Activated T-cell treated with anti-CD3 and anti-CD28 coated beads, Interleukin-2, amount 50 U/mL, for 48 hours (primary cell): ENCODE measurements at regions not wholly inside any gene's neighbourhood (a gene's known extent, or its start where the extent isn't known, plus 50 kb on each side); places are given as distances from the start of the nearest gene placed in this dataset.

Experiments
- DNase-seq, 2 experiments: peaks; one replicate each; pipeline ENCODE4 v3.0.0-alpha.2; 2020

DNA sequence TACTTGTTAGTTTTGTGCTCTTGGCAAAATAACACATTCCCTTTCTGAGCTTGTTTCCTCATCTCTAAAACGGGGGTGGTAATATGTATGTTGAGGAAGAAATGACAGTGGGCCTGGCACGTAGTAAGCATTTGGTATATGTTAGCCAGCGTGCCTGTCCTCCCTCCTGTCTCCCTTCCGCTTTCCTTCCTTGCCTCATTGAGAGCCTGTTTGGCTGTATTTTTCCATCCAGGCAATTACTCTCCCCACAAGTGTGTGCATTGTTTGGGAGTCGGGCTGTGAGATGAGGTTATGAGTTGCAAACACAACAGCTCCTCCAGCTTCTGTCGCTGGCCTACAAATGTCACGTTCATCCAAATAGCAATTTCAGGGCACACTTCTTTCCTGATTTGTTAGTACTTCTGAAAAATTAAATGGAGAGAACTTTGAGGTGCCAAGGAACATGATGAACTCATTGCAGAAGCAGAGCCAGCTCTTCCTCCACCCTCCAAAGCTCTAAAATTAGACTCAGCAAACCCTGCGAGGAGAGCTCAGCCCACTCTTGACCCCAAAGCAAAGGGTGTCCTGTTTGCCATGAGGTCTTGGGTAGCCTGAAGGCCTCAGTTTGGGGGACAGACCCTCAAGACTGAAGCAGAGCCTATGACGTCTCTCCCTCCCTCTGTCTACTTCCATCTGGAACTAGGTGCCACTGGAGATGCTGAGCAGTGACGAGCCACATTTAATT lies 50.7 kb upstream of the TOX2 start:
- DNase-seq, result no peak

GRCh38 chr20:43863330-43863729 lies 51.3 kb upstream of the TOX2 start:
- no peak for DNase-seq

DNA sequence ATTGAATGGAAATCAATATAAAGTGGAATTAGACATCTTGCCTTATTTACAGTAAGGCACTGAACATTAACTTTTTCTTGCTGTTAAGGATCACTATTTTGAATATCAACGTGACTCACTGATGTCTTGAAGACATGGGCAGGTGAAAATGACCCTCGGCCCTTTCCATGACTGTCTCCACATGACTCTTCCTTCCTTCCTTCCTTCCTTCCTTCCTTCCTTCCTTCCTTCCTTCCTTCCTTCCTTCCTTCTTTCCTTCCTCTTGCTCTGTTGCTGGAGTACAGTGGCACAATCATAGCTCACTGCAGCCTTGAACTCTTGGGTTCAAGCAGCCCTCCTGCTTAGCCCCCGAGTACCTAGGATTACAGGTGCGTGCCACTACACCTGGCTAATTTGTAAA lies 52.2 kb upstream of the TOX2 start:
- no peak for DNase-seq

DNA sequence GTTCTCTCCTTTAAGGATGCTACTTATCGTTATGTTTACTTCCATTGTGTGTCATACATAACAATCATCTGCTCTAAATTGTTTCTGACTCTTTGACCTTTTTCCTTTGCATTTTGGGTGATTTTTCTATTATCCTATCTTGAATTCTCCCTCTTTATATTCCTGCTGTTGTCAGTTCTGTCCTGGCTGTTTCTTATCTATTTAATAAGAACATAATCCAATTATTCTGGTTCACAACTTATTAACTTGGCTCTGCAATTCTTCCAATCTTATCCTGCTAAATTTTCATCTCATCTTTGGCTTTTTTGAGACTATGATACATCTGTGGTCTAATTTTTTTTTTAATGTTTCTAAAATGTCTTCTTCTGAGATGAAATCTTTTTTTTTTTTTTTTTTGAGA lies 54.7 kb upstream of the TOX2 start:
- no peak for DNase-seq

DNA sequence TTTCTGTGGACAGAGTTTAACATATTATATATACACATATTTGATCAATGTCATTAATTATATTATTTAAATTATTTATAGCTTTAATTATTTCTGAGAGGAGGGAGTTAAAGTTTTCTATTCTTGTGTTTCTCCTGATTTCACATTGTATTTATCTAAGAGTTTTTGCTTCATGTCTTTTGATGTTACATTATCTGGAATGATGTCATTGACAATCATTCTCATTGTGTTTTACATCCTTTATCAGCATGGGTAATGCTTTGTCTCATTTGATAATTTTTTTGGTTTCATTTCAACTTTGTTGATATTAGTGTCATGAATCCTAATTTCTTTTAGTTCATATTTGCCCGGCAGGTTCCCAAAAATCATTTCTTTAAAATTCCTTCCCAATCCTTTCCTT lies 56.7 kb upstream of the TOX2 start:
- DNase-seq, result no peak

- no peak for DNase-seq
These were observed 57.5 kb upstream of the TOX2 start for GRCh38 chr20:43857127-43857526.

GRCh38 chr20:43855803-43856202 lies 58.8 kb upstream of the TOX2 start:
- no peak for DNase-seq

DNA sequence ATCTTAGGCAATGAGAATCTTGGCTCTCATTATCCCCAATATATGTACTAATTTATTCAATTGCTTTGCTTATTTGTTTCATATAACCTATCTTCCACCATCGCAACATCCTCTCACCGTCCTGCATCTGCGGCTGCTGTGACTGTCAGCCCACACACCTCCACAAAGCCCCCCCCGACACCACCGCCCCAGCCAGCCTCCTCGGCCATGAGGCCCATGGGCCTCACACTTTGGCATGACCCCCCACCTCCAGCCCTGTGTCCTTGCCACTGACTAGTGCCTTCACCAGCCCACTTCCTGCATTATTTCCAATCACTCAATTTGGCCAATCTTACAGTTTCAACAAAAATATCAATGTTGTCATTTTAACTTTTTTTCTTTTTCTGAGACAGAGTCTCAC lies 60.7 kb upstream of the TOX2 start:
- no peak for DNase-seq

GRCh38 chr20:43853174-43853803 lies 61.4 kb upstream of the TOX2 start:
- DNase-seq, result no peak

DNA sequence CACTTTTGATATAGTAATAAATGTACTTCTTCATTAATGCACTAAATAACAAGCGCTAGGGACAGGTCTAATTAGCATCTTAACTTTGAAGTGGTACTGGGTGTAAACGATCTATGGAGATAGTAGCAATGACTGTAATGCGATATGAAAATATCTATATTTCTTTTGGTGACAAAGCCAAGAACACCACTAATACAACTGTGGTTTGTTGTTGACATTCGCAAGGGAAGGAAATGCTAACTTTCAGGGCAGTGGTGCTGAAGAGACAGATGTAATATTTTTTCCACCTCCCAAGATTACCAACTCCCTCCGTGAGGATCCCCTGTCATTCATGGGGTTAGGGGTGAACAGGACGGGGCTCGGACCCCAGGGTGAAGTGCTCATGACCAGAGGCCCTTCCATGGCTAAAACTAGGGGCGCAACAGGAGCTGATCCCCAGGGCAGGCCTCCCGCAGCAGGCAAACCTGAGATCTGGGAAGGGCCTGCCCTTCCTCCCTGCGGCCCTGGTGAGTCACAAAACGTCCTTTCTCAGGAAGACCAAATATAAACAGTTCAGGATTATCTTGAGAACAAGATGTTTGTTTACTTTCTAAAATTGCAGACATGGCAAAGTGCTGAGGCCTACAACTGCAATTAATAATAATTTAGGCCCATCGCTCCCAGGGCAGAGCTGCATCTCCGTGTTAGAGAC lies 65.0 kb upstream of the TOX2 start:
- no peak for DNase-seq

DNA sequence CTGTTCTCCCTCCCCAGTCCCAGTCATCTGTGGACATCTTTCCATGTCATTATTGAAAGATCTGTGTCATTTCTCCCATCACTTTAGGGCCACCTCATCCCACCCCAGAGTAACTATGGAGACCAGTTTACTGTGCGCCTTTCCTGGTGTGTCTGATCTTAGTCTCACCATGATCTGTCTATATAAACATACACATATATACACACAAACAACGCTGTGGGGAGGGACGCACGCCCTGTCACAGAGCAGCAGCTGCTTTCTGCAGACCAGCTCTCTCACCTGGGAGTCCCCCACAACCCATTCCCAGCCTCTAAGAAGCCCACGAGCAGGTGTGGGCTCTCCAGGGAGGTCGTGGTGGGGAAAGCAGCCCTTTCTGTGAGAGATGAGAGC lies 68.1 kb upstream of the TOX2 start:
- peak in 1 of 2 experiments; percentile 16 for DNase-seq

GRCh38 chr20:43844778-43845614 lies 69.7 kb upstream of the TOX2 start:
- DNase-seq, result peak in 1 of 2 experiments; percentile 13

GRCh38 chr20:43843965-43844660 lies 70.5 kb upstream of the TOX2 start:
- DNase-seq, result peak in 1 of 2 experiments; percentile 7

DNA sequence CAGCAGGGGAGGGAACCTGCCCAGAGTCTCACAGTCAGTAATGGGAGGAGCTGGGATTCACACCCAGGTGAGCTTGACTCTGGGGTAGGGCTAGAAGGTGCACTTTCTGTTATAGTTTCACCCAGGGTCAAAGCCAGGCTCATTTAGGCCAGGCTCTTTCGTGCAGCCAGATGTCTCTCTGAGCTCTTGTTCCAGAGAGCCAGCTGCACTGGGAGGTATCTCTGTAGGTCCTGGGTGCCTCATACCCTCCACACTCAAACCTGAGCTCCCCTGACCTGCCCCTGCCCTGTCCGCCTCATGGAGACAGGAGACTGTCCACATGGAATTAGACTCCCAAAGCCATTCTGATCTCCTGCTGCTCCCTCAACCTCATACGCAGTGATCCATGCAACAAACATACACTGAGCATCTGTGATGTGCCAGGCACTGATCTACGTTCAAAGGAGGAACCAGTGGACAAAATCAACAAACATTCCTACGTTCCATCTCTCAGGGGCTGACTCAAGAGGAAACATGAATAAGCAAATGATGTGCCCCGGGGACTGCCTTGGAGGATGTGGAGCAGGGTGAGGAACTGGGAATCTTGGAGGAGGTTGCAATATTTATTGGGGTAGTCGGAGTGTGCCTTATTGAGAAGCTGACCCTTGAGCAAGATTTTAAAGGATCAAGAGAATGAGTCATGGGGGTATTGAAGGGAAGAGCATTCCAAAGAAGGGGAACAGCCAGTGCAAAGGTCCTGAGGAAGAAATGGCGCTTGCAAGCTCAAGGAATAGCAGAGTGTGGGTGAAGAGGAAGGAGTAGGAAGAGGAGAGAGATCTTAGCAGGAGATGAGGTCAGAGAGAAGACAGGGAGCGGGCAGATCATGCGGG lies 71.3 kb upstream of the TOX2 start:
- peak in 1 of 2 experiments; percentile 6 for DNase-seq

DNA sequence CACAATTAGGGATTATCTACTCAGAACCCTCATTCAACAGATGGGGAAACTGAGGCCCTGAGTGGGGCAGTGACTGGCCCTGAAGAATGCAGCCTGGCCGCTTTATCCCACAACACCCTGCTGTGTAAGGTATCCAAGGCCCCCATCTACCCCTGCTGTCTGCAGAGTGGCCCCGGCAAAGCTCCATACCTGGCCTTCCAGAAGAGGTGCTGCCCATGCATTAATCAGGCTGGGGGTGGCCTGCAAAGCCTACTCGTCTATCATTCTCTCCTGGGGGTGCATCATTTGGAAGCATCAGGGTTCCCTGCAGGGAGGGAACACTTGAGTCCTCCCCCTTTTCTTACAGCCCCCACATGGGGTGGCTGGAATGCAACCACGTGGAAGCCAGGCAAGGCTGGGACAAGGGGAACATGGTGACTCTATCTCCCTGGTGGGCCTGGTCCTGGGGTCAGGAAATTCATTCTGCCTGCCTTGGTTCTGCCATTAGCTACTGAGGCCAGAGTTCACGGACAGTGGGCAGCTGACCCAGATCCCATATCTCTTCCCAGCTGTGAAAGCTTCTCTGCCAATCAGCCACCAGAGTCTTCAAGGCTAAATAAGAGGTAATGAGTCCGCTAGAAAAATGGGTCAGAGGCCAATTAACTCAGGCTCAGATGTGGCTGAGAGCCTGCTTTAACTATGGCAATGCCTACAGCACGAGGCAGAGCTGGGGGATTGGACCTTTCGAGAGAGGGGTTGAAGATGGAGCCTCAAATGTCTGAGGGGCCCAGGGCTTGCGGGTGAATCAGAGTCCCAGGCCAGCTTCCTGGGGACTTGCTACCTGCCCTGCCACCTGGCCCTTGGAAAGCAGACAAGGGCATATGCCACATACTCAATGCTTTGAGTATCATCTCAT lies 72.3 kb upstream of the TOX2 start:
- DNase-seq, result peak in 1 of 2 experiments; percentile 14

DNA sequence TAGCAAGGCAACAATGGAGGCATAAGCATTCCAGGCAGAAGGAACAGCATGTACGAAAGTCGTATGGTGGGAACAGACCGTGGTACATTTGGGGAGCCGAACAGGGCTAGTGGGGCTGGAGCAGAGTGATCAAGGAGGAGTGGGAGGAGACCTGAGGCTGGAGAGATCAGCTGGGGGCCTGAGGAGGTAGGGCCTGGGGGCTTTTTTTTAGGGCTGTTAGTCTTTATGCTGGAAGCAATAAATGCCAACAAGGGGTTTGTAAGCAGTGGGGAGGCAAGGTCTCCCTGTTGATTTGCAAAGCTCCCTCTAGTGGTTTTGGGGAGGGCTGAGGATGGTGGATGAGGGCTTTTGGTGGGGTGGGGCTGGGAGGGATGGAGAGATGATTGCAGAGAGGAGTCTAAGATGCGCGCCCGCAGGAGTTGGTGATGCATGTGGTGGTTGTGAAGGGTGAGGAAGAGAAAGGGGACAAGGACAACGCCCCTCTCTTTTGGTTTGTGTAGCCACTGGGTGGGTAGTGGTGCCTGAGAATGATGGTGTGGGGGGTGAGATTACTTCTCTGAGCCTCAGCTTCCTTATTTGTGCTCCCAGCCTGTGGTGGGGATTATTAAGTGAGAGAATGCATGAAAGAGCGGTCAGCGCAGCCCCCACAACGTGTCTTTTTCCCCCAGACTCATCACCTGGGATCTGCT lies 74.1 kb upstream of the TOX2 start:
- peak; percentile 57 to 59 for DNase-seq

- peak in 1 of 2 experiments; percentile 19 for DNase-seq
These were observed 74.9 kb upstream of the TOX2 start for GRCh38 chr20:43839793-43840199.

GRCh38 chr20:43838703-43839060 lies 76.0 kb upstream of the TOX2 start:
- peak; percentile 41 to 46 for DNase-seq

DNA sequence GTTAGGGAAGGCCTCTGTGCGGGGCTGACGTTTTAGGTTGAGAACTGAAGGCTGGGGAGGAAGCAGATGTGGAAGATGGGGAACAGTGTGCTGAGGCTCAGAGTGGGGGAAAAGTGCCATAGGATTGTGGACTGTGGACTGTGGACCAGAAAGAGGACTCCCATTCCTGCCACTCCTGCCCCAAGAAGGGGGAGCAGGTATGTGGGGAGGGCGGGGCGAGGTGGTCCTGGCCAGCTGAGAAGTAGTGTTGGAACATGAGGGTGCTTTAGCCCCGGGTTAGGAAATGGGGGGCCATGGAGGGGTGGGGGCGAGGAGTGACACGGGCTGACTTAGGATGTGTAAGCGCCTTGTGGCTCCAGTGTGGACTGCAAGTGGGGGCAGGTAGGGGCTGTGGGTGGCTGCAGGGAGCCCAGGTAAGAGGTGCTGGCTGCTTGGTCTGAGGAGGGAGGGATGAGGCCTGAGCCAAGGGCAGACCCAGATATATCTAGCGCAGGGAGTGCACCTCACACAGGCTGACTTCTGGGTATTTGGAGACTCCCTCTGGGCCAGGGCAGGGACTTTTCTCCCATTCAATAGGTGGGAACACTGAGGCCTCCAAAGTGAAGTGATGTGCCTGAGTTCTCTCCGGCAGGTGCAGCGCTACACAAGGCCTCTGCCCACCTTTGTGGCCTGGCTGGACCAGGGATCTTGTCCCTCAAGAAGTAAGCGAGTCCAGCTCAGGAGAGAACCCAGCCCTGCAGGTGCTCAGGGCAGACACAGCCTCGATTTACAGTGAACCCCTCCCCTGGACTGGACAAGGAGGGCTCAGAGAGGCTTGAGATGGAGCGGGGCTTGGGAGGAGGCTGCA lies 76.6 kb upstream of the TOX2 start:
- DNase-seq, result no peak
